GM18951 (cell line): ENCODE measurements at regions not wholly inside any gene's neighbourhood (a gene's known extent, or its start where the extent isn't known, plus 50 kb on each side); places are given as distances from the start of the nearest gene placed in this dataset.

Experiments used
- POLR2A ChIP-seq: IDR thresholded peaks from 4 replicates; pipeline ENCODE4 v1.6.1; 2011; ENCODE audit warnings: mild to moderate bottlenecking; ENCODE audit not compliant: insufficient read length, insufficient read depth; ENCODE audit errors: extremely low read depth
- in situ Hi-C: fragments of 300-500 bp; cut with MboI; formaldehyde crosslinking; loops from one replicate; pipeline ENCODE4 v1.12.0; 2022; ENCODE audit warnings: low sequenced_read_pairs, mixed read lengths, inconsistent platforms; ENCODE audit not compliant: unreplicated experiment

DNA sequence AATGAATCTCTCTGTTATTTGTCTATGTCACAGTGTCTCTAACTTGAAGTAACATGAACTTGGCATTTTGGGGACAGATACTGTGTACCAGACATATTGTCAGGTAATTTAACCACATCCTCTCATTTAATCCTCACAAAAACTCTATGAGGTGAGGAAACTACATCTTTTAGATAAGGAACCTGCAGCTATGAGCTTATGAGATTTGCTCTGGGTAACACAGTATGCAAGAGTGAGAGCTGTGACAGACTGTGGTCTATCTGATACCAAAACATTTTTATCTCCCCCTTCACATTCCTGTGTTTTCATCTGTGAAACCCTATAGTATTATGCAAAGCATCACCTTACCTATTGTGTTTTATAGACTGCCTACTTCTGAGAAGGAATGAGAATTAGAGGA lies 58.4 kb upstream of the HS3ST1 start:
- no peak for TF ChIP-seq POLR2A
- in situ Hi-C loops, result no loop called here

DNA sequence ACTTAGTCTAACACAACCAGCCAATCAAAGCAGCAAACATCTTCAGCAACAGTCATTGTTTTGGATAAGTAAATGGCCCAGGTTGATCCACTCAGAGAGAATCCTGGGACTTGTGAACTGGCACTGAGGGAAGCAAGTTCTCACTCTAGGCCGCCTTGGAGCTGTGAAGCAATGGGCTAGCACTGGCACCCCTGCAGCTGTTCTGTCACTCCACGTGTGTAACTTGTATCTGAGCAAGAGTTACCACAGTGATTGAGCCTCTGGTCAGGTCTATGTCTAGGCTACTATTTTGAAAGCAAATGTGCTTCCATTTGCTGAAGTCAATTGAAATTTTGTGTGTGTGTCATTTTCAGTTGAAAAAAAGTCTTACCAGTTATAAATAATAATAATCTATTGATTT lies 57.2 kb upstream of the HS3ST1 start:
- TF ChIP-seq POLR2A, result no peak

DNA sequence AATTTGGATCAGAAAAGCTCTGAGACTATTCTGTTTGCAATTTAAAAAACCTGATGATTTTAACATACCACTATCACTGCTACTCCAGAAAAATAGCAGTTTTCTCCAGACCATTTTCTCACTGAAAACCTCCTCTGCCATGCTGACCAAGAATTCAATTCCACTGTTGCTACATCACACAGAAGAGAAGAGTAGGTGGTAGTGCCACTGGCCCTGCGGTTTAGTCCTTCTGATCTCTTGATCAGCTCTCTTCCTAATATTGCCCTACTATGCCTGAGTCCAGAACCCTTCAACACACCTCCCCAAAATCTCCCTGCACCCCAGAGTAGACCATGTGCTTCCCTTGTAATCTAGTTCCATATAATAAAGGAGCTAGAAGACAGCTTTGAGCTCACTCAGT lies 55.8 kb upstream of the HS3ST1 start:
- in situ Hi-C loops, result no loop called here
- TF ChIP-seq POLR2A, result no peak

More for the DNA sequence above, 57.2 kb upstream of the HS3ST1 start:
- in situ Hi-C loops, result no loop called here

DNA sequence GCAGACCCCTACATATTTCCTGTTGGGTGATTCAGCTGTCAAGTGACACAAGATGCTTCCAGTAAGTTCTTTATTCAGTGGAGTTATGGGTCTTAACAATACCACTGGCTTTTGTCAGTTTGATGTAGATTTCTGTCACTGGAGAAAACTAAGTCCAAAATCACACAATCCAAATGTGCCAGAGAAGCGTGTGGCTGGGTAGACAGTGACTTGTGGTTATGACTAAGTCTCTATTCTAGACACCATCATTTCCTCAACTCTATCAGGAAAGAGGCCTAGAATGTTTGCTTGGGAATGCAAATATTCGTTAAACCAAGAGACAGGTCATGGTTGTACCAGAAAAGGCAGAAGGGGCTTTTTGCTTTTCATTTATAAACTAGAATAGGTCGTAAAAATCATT lies 54.4 kb upstream of the HS3ST1 start:
- in situ Hi-C loops, result no loop called here
- no peak for TF ChIP-seq POLR2A

DNA sequence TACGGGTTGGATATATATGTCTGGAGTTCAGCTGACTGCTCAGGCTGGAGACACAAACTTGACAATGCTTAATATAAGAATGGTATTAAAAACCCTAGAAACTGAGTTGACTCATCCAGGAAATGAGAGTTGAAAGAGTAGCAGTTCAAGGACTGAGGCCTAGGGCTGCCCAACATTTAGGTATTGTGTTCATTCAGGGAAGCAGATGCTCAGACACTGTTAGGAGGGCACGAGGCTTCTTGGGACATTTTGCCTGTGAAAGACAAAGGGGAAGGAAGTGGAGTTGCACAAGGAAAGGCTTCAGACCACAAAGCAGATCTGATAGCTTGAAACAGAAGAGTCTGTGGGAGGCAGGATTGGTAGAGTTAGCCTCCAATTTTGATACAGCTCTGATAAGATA lies 52.0 kb upstream of the HS3ST1 start:
- TF ChIP-seq POLR2A, result no peak
- in situ Hi-C loops, result no loop called here
